Activated T-helper 9 cell treated with anti-CD3 and anti-CD28 coated beads, Interleukin-2, amount 50 U/mL, for 16 hours (primary cell): ENCODE measurements at regions not wholly inside any gene's neighbourhood (a gene's known extent, or its start where the extent isn't known, plus 50 kb on each side); places are given as distances from the start of the nearest gene placed in this dataset.
"Not testable (repeated sequence)": the region's sequence is repeated elsewhere in the genome, so short reads cannot be mapped to it uniquely, and the experiment has no call there.

Experiments used
- DNase-seq: peaks from one replicate; pipeline ENCODE4 v3.0.0-alpha.2; 2020; ENCODE audit warnings: low read depth

DNA sequence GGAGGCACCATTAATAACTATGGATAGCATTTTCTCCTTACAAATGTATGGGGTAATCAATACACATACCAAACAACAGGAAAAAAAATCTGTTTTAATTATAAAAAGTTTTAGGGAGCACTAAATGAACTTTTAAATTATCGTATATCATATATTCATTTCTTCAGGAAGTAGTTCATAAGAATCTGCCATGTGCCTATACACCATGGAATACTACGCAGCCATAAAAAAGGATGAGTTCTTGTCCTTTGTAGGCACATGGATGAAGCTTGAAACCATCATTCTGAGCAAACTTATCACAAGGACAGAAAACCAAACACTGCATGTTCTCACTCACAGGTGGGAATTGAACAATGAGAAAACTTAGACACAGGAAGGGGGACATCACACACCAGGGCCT is 162.1 kb upstream of the RASA1 start:
- DNase-seq, result no peak

GRCh38 chr5:87109746-87110145 is 157.9 kb upstream of the RASA1 start:
- no peak for DNase-seq

DNA sequence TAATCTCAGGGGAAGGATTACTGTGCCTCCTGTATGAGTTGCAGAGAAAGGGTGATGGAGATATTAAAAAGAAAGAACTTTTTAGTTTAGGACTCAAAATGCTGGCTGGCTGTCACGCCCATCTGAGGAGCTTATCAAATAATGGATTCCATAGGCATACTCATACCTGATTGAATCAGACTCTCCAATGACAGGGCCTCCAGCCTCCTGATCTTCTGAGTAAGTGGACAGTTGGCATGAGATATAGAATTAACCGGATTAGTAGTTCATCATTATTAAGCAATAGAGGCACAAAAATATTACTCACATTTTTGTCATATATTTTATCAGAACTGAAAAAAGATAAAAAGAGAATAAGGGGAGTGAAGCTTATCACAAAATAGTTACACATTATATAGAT is 157.0 kb upstream of the RASA1 start:
- no peak for DNase-seq

DNA sequence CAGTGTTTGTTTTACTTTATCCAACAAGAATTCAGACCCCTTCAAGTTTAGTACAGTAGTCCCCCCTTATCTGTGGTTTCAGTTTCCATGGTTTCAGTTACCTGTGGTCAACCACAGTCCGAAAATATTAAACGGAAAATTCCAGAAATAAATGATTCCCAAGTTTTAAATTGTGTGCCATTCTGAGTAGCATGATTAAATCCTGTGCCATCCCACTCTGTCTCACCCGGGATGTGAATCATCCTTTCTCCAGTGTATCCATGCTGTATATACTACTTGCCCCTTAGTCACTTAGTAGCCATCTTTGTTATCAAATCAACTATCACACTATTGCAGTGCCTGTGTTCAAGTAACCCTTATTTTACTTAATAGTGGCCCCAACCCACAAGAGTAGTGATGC is 153.8 kb upstream of the RASA1 start:
- no peak for DNase-seq

DNA sequence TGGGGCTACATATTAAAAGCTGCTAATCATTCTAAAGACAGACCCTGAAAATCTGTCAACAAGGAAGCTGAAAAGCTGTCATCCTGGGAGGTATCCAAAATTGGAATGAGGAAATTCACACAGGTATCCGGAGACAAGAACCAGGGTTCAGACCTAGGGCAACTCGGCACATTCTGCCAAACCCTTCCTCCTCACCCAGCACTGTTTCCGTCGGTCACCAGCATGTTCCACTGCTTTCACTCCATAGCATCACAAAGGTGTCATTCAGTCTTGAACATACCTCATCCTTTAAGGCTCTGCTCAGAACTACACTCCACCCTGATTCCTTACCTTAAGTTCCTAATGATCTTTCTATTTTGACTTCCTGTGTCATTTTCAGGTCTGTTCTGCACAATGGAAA is 153.1 kb upstream of the RASA1 start:
- DNase-seq, result no peak

DNA sequence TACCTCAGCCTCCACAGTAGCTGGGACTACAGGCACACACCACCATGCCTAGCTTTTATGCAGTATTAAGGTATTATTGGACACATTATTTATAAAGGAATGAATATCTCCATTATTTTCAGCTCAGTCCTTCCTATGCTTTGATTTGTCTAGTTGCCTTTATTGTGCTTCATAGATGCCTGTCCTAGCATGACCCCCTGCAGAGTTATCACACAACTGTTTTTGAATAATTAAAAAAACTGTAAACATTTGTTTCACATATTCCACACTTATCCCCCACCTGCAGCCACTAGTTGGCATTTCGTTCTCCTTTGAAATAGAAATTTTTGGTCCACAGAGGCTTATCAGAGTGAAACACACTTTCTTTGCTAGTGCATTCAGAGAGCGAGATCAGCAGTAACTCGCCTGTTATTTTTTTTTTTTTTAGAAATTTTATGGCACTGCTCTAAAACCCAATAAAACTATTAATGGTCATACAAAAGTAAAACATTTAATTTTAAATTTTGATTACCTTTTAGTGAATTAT is 151.8 kb upstream of the RASA1 start:
- DNase-seq, result no peak

- DNase-seq, result no peak
Observed at GRCh38 chr5:87116825-87117512, 150.7 kb upstream of the RASA1 start.

DNA sequence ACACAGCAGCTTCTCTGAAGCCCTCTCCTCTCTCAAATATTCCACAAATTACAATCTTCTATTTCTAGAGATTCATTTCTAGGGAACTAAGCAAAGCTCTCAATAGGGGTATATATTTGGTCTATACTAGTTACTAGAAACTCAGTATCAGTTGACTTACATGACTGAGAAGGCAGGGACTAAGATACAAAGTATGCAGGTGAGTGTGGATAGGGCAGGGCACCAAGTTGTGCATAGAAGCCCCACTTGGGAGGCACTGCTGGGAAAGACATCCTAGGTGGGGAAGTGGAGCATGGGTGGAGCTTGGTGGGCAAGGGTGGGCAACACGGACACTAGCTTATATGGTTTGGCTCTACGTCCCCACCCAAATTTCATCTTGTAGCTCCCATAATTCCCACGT is 148.1 kb upstream of the RASA1 start:
- DNase-seq, result no peak

DNA sequence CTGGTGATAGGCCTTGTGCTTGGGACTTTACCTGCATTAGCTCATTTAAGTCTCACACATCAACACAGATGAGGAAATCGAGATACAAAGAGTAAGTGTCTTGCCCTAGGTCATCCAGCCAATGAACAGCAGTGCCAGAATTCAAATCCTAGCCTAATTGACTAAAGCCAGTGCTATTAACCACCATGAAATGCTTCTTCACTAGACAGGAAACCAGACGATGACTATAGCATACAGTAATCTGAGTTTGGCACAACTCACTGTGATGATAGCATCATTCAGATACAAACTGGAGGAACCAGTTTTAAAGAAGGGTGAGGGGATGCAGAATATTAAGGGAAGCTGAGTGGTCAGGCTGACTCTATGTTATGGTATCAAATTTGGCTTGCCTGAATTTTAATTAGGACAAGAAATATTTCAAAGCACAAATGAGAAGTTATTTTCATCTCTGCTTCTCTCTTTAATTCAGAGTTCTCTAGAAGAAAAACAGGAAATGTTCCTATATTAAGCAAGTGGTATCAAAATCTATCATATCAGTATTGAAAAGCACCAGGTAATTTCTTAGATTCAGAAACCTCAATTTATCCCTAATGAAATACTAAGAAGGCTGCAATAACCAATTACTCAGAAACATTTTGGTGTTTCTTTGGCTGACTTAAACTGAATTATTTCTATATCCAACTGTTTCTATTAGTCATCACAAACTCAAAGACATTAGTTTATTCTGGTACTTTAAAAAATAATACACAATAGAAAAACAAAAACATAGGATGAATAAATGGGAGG is 147.0 kb upstream of the RASA1 start:
- DNase-seq, result no peak

DNA sequence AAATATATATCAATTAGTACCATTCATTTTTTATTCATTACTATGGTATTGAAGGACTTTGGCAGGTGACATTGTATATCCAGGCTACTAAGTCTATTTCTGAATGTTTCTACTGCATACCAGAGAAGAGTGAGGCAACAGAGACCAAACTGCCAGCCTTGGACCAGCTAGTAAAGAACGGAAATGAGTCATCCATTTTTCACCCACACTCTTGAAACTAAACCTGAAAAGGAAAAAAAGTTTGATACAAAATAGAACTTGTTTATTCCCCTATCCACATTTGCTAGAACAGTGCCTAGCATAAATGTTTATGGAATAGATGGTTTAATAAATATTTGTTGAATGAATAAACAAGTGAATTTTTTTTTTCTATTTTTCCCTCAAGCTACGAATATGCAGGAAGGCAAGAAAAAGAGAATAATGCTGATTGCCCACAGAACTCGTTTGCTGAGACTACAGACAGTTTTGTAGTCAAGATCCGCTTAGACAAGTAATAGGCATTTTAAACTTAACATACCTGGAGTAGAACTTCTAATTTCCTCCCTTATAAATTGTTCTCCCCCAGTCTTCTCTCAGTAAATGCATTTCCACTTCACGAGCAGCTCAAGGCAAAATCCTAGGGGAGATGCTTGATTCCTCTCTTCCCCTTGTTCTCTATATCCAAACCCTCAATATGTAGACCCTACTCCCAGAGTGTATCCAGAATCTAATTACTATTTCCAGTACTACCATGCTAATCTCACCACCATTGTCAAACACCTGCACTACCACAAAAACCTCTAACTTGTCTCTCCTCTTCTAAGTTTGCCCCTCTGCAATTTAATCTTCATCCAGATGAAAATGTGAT is 146.2 kb upstream of the RASA1 start:
- peak; percentile 2 for DNase-seq

GRCh38 chr5:87122151-87122977 is 145.3 kb upstream of the RASA1 start:
- DNase-seq, result no peak

DNA sequence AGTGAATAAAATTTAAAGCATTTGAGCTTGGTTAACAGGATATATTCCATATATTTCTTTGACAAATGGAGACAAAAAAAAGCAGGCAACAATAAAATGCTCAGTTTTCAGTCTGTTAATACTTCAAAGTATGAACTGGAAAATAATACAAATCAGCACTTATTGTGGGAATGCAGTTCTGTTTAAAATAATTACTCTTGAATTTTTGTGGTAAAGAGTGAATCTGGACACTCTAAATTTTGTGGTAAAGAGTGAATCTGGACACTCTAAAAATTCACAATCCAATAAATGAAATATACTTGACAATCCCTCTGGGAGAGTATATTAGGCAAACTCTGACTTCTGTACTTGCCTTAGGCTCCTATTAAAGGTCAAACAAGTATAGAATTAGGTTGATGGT is 141.9 kb upstream of the RASA1 start:
- no peak for DNase-seq

DNA sequence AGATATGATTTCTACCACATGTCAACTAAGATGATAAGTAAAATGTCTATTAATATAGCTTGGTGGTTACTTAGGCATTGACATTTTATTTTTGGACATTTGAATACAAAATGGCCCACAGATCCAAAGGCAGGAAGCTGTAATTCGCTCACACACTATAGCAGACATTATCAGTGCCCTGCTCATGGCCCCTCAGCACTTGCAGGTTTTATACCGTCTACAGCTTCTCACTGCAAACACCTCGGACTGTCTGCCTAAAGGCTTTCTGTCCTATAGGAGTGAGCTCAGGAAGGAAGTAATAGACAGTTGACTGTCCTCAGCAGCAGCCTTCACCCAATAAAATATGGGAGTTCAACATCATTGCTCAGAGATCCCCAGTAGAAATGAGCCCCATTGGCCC is 140.8 kb upstream of the RASA1 start:
- no peak for DNase-seq

DNA sequence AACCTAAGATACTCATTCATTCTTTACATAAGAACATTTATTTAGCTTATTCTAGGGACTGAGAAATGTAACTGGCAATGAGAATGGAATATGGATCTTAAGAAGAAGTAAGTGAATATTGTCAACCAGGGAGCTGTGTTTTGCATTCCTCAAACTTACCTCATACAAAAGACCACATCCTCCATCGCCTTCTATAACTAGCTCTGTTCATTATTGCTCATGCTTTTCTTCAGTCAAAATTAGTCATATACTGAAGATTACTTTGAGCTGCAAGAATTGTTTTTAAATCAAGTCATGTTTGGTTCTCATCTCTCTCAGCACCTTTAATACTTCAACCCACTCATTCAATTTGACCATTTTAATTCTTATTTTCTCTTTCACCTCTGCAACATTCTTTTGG is 140.3 kb upstream of the RASA1 start:
- DNase-seq, result no peak

DNA sequence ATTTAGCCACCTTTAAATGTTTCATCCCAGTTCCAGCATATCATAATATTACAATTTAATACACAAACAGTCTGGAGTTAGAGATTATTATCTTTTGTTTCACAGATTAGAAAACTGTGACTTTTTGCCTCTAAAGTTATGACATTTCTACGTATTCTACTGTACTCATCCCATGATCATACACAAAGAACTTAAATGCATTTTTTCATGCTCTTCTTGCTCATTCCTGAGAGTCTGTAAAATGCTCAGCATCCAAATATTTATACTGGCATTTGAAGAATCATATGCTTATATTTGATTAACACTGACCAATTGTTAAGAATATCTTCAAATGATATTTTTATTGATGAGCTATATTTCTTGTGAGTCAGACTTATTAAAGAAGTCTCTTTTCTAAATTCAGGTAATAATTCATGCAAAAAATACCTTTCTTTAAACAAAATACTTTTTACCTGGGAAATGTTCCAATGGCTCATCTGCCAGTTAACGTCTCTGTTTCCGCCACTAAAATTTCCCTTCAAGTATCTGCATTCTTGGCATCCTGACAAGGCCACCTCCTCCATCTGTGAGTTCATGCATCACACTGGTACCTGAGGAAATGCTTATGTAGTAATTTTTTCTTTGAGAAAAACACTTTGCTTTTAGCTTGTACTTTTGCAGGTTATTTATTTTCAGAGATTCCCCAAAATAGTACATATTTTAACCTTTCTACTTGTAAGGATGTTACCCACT is 139.6 kb upstream of the RASA1 start:
- no peak for DNase-seq

DNA sequence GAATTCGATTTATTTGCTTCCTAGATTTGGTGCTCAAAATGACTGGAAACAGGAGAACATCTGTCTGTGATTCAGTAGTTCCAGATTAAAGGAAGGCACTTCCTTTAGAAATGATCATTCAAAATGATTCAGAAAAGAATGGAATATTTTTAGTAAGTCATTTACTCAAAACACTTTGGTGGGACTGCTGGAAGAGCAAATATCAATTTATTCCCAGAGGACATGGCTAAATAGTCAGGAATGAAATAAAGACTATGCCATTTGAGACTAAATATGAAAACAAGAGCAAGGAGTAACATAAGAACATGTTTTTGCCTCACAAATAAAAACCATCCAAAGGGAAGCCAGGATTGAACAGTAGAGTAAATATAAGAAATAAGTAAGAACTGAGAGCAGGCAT is 138.6 kb upstream of the RASA1 start:
- DNase-seq, result no peak

- DNase-seq, result no peak
Observed at GRCh38 chr5:87132696-87133095, 135.0 kb upstream of the RASA1 start.

GRCh38 chr5:87134513-87134912 is 133.2 kb upstream of the RASA1 start:
- not testable (repeated sequence) for DNase-seq

GRCh38 chr5:87136096-87136495 is 131.6 kb upstream of the RASA1 start:
- DNase-seq, result no peak

DNA sequence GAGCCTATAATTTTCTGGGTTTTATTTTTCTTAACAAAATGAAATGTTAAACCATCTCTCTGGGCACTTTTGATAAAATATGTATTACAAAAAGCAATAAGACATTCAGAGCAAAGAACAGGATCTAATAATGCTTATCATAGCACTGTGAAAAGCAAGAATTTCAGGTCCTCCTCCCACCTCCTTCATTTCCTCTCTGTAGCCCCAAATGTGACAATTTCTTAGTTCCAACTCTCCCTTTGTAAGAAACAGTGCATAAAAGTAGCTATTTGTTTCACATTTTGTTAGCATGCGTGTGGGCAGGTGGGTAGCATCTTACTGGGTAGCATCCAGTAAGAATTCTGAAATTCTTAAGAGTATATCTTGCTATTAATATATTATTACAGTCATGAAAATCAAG is 130.9 kb upstream of the RASA1 start:
- no peak for DNase-seq

DNA sequence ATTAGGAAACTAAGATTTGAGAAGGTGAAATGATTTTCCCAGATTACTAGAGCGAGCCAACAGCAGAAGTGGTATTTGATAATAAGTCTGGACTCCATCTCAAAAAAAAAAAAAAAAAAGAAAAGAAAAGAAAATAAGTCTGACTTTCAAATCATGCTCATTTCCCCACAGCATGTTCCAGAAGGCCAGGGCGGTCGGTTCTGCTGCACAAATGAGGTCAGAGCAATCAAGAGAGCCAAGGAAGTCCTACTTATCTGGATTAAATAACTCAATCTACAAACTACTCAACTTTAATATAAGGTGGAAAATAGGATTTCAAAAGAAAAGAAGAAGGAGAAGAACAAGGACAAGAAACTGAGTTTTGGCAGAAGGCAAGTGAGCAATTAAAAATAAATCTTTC is 130.4 kb upstream of the RASA1 start:
- no peak for DNase-seq
